Fibroblast of peridontal ligament (primary cell): ENCODE measurements at regions not wholly inside any gene's neighbourhood (a gene's known extent, or its start where the extent isn't known, plus 50 kb on each side); places are given as distances from the start of the nearest gene placed in this dataset.
A peak's percentile ranks its signal among the peaks of the same experiment; 100 is the strongest.
"Not testable (repeated sequence)": the region's sequence is repeated elsewhere in the genome, so short reads cannot be mapped to it uniquely, and the experiment has no call there.

ENCODE experiments used
- DNase-seq: peaks from one replicate; pipeline ENCODE4 v3.0.0-alpha.2; 2010; ENCODE audit errors: extremely low read depth

GRCh38 chr5:30498509-30498908 lies 695.0 kb upstream of the CDH6 start:
- not testable (repeated sequence) for DNase-seq

GRCh38 chr5:30494113-30494512 lies 699.4 kb upstream of the CDH6 start:
- not testable (repeated sequence) for DNase-seq

- no peak for DNase-seq
Observed at GRCh38 chr5:30479104-30479503, 714.4 kb upstream of the CDH6 start.

- DNase-seq, result no peak
Observed at GRCh38 chr5:30475429-30475828, 718.1 kb upstream of the CDH6 start.

GRCh38 chr5:30469691-30470090 lies 723.8 kb upstream of the CDH6 start:
- DNase-seq, result no peak

- DNase-seq, result no peak
Observed at GRCh38 chr5:30458681-30459080, 734.8 kb upstream of the CDH6 start.

GRCh38 chr5:30455484-30455883 lies 738.0 kb upstream of the CDH6 start:
- not testable (repeated sequence) for DNase-seq

GRCh38 chr5:30453168-30453567 lies 740.3 kb upstream of the CDH6 start:
- no peak for DNase-seq

- no peak for DNase-seq
Observed at GRCh38 chr5:30450153-30450552, 743.3 kb upstream of the CDH6 start.

GRCh38 chr5:30447431-30447830 lies 746.1 kb upstream of the CDH6 start:
- no peak for DNase-seq

- DNase-seq, result no peak
Observed at GRCh38 chr5:30446456-30446855, 747.0 kb upstream of the CDH6 start.

- no peak for DNase-seq
Observed at GRCh38 chr5:30438785-30439184, 754.7 kb upstream of the CDH6 start.

- no peak for DNase-seq
Observed at GRCh38 chr5:30436691-30437090, 756.8 kb upstream of the CDH6 start.

- not testable (repeated sequence) for DNase-seq
Observed at GRCh38 chr5:30428866-30429407, 764.5 kb upstream of the CDH6 start.

GRCh38 chr5:30414078-30414477 lies 779.4 kb upstream of the CDH6 start:
- no peak for DNase-seq

GRCh38 chr5:30413540-30413939 lies 779.9 kb upstream of the CDH6 start:
- peak; percentile 4 for DNase-seq

GRCh38 chr5:30405821-30406220 lies 787.7 kb upstream of the CDH6 start:
- no peak for DNase-seq

GRCh38 chr5:30401479-30402058 lies 791.9 kb upstream of the CDH6 start:
- peak; percentile 52 for DNase-seq

- DNase-seq, result no peak
Observed at GRCh38 chr5:30398423-30398822, 795.1 kb upstream of the CDH6 start.

- no peak for DNase-seq
Observed at GRCh38 chr5:30392897-30393296, 800.6 kb upstream of the CDH6 start.

GRCh38 chr5:30390095-30390494 lies 803.4 kb upstream of the CDH6 start:
- no peak for DNase-seq

GRCh38 chr5:30387974-30388632 lies 805.4 kb upstream of the CDH6 start:
- DNase-seq, result no peak

GRCh38 chr5:30385754-30386153 lies 807.7 kb upstream of the CDH6 start:
- no peak for DNase-seq

- no peak for DNase-seq
Observed at GRCh38 chr5:30384171-30384570, 809.3 kb upstream of the CDH6 start.
